H1 (cell line): ENCODE measurements at regions not wholly inside any gene's neighbourhood (a gene's known extent, or its start where the extent isn't known, plus 50 kb on each side); places are given as distances from the start of the nearest gene placed in this dataset.
"Not testable (repeated sequence)": the region's sequence is repeated elsewhere in the genome, so short reads cannot be mapped to it uniquely, and the experiment has no call there.

Source experiments
- CBX5 ChIP-seq: fragments of 300-800, 300-1000 bp; sonication (generic); IDR thresholded peaks from 2 replicates; pipeline ENCODE4 v1.7.1; 2016; ENCODE audit warnings: antibody characterized with exemption, low read length, low read depth
- CTCF ChIP-seq, 3 experiments: IDR thresholded peaks; 1 replicate in 2 of 3; 2 replicates in 1 of 3; pipeline versions ENCODE4 v1.5.1 to v1.6.1; 2011; ENCODE audit warnings: low read length in 3 of 3, mild to moderate bottlenecking in 3 of 3, inconsistent platforms in 2 of 3, low read depth in 1 of 3, moderate library complexity in 1 of 3; ENCODE audit not compliant: insufficient read depth in 1 of 3; ENCODE audit errors: control extremely low read depth in 1 of 3
- GTF2F1 ChIP-seq: IDR thresholded peaks from 2 replicates; pipeline ENCODE4 v1.6.1; 2012; ENCODE audit warnings: low read depth, low read length, improper control_type of control experiment, borderline replicate concordance
- MAX ChIP-seq: IDR thresholded peaks from 2 replicates; pipeline ENCODE4 v1.6.1; 2012; ENCODE audit warnings: inconsistent platforms
- POLR2A ChIP-seq, 2 experiments: IDR thresholded peaks; 1 replicate in 1 of 2; 2 replicates in 1 of 2; pipeline ENCODE4 v1.6.1; 2011; ENCODE audit warnings: low read depth in 2 of 2, low read length in 2 of 2, mild to moderate bottlenecking in 2 of 2; ENCODE audit errors: control extremely low read depth in 1 of 2
- POLR2AphosphoS5 ChIP-seq: IDR thresholded peaks from 2 replicates; pipeline ENCODE4 v1.6.1; 2011; ENCODE audit warnings: low read depth, low read length
- POU5F1 ChIP-seq: IDR thresholded peaks from 2 replicates; pipeline ENCODE4 v1.6.1; 2011; ENCODE audit warnings: low read depth, mild to moderate bottlenecking, low read length, moderate library complexity
- SIN3A ChIP-seq, 2 experiments: IDR thresholded peaks in 1 of 2; conservative IDR thresholded peaks in 1 of 2; 2 replicates each; pipeline ENCODE4 v1.6.1; 2011 to 2012; ENCODE audit warnings: low read length in 2 of 2, improper control_type of control experiment in 1 of 2, low read depth in 1 of 2, mild to moderate bottlenecking in 1 of 2
- SIX5 ChIP-seq: IDR thresholded peaks from 2 replicates; pipeline ENCODE4 v1.6.1; 2011; ENCODE audit warnings: mild to moderate bottlenecking, low read depth, low read length

- TF ChIP-seq POLR2A (IDR thresholded peaks at IDR 0.05; ENCODE audit: control extremely low read depth in 1 of 2, low read depth in 2 of 2, low read length in 2 of 2); MAX; SIX5; CBX5; CTCF (IDR thresholded peaks at IDR 0.05; ENCODE audit: control extremely low read depth in 1 of 3, insufficient read depth in 1 of 3, low read depth in 1 of 3, low read length in 3 of 3); POU5F1; POLR2AphosphoS5; GTF2F1; SIN3A (conservative IDR thresholded peaks at IDR 0.05 in 1 of 2, IDR thresholded peaks at IDR 0.05 in 1 of 2; ENCODE audit: low read depth in 1 of 2, low read length in 2 of 2): not testable (repeated sequence)
These were observed 411.3 kb upstream of the SLC35B3 start for GRCh38 chr6:8846680-8847079.
